SKM-1 (cell line): ENCODE measurements at regions not wholly inside any gene's neighbourhood (a gene's known extent, or its start where the extent isn't known, plus 50 kb on each side); places are given as distances from the start of the nearest gene placed in this dataset.

Source experiments
- DNase-seq: peaks from one replicate; lab custom pipeline; 2025; ENCODE audit not compliant: unreplicated experiment; lab: John Stamatoyannopoulos, UW

DNA sequence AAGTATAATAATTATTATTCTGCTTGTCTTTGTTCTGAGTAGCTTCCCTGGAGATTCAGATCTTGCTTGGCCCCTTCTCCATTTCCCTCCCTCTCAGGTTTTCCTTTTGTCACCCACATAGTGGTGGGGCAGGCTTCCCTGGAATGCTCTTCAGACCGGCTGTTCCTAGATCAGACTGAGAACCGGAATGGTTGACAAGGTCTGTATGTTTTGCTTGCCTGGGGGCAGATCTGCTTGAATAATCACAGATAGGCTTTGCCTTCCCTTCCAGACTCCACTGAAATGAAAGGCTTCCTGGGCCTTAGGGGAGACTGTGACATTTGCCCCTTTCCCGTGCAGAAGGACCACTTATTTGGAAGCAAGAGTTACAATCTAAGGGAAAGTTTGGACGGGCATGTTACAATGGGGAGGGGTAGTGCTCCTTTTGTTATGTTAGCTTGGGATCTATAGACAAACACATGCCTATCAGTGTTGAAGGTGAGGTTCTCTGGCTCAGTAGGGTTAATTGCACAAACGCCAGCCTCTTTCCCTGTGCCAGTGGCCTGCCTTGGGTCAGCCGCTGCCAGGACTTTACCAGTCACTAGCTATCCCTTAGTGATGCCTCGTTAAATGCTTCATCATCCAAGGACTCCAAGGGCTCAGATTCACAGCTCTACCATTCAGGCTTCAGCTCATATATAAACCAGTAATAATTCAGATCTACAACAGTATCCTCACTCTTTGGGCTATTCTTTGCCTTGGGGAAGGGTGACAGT is 178.6 kb downstream of the SNAPC1 start:
- DNase-seq: no peak

GRCh38 chr14:61941421-61942150 is 179.4 kb downstream of the SNAPC1 start:
- no peak for DNase-seq

GRCh38 chr14:61948376-61948775 is 186.2 kb downstream of the SNAPC1 start:
- DNase-seq: no peak

GRCh38 chr14:61950340-61950739 is 188.1 kb downstream of the SNAPC1 start:
- no peak for DNase-seq

GRCh38 chr14:61953602-61954001 is 191.4 kb downstream of the SNAPC1 start:
- no peak for DNase-seq

DNA sequence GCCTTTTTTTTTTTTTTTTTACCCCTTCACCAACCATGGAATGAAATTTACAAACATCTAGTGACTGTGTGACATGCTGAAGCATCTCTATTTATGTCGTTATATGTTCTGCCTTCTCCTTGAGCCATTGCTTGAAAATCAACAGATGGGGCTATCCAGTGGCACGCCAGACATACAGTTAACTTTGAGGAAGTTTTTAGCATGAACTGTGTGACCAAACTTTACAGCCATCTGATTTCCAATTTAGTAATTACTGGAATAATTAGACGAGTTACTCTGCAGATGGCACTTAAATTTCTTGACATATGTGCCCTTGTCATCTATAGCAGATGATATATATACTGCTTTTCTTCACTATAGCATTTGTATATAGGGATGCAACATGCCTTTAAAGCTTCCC is 192.1 kb downstream of the SNAPC1 start:
- DNase-seq: no peak

DNA sequence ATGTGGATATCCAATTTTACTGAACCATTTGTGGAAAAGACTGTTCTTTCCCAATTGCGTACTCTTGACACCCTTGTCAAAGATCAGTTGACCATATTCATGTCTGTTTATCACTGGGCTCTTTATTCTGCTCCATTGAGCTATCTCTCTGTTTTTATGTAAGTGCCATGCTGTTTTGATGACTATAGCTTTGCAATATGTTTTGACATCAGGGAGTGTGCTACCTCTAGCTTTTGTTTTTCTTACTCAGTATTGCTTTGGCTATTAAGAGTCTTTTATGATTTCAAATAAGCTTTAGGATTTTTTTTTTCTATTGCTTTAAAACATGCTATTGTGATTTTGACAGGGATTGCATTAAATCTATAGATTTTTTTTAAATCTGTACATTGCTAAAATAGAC is 194.3 kb downstream of the SNAPC1 start:
- no peak for DNase-seq

GRCh38 chr14:61959348-61959747 is 197.1 kb downstream of the SNAPC1 start:
- no peak for DNase-seq

DNA sequence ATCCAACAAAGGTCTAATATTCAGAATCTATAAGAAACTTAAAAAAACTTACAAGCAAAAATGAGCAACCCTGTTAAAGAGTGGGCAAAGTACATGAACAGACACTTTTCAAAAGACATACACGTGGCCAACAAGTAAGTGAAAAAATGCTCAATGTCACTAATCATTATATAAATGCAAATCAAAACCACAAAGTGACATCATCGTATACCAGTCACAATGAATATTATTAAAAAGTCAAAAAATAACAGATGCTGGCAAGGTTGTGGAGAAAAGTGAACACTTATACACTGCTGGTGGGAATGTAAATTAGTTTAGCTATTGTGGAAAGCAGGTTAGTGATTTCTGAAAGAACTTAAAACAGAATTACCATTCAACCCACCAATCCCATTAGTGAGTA is 199.1 kb downstream of the SNAPC1 start:
- no peak for DNase-seq

- no peak for DNase-seq
Measured at GRCh38 chr14:61963926-61964325, 201.7 kb downstream of the SNAPC1 start.

DNA sequence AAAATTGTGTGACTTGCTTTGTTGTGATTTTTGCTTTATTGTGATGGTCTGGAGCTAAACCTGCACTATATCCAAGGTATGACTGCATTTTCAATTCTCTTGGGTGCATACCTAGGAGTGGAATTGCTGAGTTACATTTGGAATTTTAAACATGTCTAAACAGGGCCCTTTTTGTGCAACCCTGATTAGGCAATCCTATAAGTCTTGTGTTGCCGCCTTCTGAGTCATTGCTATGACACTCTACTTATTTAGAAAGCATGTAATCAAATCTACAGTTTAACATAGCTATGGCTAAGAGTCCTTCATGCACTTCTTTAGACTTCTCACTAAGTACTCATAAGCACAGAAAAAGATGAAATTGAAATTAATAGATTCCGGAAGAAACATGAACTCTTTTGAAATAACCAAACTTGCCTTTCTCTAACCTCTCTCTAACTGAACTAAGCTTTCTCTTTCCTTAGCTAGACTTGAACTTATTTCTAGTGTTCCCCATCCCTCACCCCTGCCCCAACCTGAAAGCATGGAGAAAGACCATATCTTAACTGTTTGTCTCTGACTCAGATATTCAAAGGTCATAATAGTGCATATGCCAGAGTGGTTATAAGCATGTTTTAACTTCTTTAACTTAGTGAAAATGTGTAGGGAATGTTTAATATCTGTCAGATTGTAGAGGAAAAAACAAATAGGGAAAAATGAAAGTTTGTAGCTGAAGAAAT is 203.0 kb downstream of the SNAPC1 start:
- no peak for DNase-seq

- DNase-seq: no peak
Measured at GRCh38 chr14:61968207-61968606, 206.0 kb downstream of the SNAPC1 start.

DNA sequence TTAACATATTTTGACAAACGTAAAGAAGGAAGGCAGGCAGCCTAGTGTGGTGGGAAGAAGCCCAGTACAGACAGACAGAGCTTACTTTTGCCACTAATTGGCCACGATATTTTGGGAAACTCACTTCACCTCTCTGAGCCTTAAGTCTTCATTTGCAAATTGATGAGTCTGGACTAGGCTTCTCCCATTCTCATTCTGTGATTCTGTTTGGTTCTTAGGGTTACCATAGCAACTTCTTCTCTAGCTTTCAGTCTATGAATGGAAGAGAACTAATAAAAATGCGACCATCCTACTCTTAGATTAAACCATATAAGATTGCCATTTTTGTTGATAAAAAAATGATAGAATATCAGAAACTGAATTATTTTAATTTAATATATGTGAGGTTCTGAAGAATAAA is 210.5 kb downstream of the SNAPC1 start:
- no peak for DNase-seq

DNA sequence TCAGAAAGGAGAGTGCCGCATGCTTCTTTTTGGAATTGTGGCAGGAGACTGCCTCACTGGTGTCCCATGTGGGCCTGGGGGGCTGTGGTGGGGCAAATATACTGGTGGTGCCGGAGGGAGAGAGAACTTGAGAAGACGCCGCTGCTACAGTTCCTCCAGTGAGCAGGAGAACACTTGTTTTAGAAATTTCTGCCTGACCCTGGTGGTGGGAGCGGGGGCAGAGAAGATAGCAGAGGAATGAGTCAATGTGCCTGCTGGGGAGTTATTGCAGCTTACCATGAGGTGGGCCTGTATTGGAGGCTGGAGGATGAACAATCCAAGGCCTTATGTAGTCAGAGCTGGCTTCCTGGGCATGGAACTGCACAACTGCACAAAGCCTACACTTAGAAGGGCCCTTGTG is 211.8 kb downstream of the SNAPC1 start:
- DNase-seq: no peak

GRCh38 chr14:61977217-61977616 is 215.0 kb downstream of the SNAPC1 start:
- DNase-seq: no peak

DNA sequence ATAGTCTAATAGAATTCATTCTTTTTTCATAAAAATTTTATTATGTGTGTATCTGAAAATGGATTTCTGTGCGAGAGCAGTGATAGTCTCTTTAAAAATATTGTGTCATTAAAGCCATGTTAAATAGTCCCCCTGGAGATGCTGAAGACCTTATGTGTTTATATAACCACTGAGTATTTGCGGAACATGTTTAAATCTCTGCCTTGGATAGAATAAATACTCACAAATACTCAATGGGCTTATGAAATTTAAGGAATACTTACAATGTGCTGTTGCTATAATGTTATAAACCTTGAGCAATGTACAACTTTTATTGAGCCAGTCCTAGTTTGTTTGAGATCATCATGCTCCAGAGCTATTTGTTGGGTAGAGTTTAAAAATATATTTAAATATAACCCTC is 226.0 kb downstream of the SNAPC1 start:
- no peak for DNase-seq

GRCh38 chr14:61992139-61992538 is 229.9 kb downstream of the SNAPC1 start:
- DNase-seq: no peak

DNA sequence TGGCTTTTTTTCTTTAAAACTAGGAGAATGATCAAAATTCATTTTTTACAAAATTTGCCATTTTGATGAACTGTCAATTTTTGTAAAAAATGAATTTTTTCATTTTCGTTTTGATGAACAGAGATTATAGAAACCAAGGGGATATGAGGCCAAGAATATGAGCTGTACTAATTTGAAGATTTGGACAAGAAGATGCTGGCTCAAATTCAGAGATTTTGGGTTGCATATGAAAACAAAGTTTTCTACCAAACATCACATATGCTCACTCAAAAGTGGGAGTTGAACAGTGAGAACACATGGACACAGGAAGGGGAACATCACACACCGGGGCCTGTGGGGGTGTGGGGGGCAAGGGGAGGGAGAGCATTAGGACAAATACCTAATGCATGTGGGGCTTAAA is 230.7 kb downstream of the SNAPC1 start:
- no peak for DNase-seq

GRCh38 chr14:61994589-61994988 is 232.4 kb downstream of the SNAPC1 start:
- no peak for DNase-seq

GRCh38 chr14:61996753-61997152 is 234.5 kb downstream of the SNAPC1 start:
- DNase-seq: no peak

DNA sequence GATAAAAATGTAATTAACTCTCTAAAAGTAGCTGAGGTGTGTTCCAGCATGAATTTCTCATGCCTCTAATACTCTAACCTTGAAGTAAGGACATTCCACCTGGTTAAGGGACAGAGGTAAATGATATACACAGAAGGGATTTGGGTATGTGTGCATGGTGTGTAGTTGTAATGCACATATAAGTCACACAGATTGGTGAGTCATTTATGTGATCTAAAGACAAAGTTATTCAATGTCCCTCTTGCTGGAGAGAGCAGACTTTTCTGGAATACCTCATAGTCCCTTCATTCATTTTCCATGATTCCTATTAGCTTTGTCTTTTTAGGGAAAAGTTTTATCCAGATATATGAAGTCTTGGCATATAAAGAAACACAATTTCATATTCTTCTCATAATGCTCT is 234.9 kb downstream of the SNAPC1 start:
- no peak for DNase-seq

- no peak for DNase-seq
Measured at GRCh38 chr14:62001963-62002362, 239.7 kb downstream of the SNAPC1 start.
